Progenitor cell of endocrine pancreas (in vitro differentiated cells): ENCODE measurements at regions not wholly inside any gene's neighbourhood (a gene's known extent, or its start where the extent isn't known, plus 50 kb on each side); places are given as distances from the start of the nearest gene placed in this dataset.

ENCODE experiments used
- DNase-seq: peaks from one replicate; pipeline ENCODE4 v3.0.0; 2021; ENCODE audit warnings: low spot score; ENCODE audit not compliant: unreplicated experiment
- H3K27ac Mint-ChIP-seq: 2 replicates; pipeline ENCODE4 v1.8.0; 2021; ENCODE audit warnings: mild to moderate bottlenecking, moderate library complexity, mixed read lengths
- H3K27me3 Mint-ChIP-seq: 2 replicates; pipeline ENCODE4 v1.8.0; 2021; ENCODE audit warnings: mixed read lengths
- H3K36me3 Mint-ChIP-seq: 2 replicates; pipeline ENCODE4 v1.8.0; 2022; ENCODE audit warnings: mixed read lengths; ENCODE audit not compliant: insufficient read depth
- H3K4me1 Mint-ChIP-seq: 2 replicates; pipeline ENCODE4 v1.8.0; 2021; ENCODE audit warnings: low read depth, mixed read lengths
- H3K4me3 Mint-ChIP-seq: 2 replicates; pipeline ENCODE4 v1.8.0; 2021; ENCODE audit warnings: low read depth, mild to moderate bottlenecking, moderate library complexity, mixed read lengths
- H3K9me3 Mint-ChIP-seq: 2 replicates; pipeline ENCODE4 v1.8.0; 2021; ENCODE audit warnings: low read depth, mixed read lengths
- CTCF ChIP-seq: fragments of 200-600 bp; sonication (generic); IDR thresholded peaks from one replicate; pipeline ENCODE4 v1.5.0; 2021; ENCODE audit warnings: antibody characterized with exemption, mild to moderate bottlenecking; ENCODE audit not compliant: unreplicated experiment

DNA sequence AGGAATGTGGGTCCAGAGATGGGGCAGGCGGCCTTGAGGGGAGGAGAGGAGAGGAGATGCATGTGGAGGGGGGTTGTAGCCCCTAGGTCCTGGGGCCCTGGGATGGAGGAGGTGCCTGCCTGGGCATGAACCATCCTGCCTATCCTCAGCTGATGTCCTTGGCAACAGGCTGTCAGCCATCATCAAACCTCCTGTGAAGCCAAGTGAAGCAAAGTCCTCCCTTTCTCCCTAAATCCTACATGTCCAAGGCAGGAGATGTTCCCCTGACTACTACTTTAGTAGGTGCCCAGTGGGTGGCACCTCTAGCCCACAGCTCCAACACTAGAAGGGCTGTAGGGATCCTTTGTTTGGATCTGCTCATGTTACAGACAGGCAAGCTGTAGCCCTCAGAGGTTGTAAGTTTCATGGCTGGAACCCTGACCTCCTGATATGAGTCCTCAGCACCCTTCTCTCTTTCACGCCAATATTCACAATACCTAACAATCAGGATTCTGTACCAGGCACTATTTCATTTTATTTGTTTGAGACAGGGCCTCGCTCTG, 66.6 kb upstream of the SYPL1 start:
- Mint-ChIP-seq H3K36me3 (no peaks in the 10 kb centered on the region), H3K9me3 (no peaks in the 10 kb centered on the region), H3K4me3 (no peak overlapping the region), H3K27me3 (peaks cover 31% of the 10 kb centered on the region), H3K4me1 (peaks cover 3% of the 10 kb centered on the region), H3K27ac (no peak overlapping the region)
- TF ChIP-seq CTCF = no peak
- DNase-seq = no peak

DNA sequence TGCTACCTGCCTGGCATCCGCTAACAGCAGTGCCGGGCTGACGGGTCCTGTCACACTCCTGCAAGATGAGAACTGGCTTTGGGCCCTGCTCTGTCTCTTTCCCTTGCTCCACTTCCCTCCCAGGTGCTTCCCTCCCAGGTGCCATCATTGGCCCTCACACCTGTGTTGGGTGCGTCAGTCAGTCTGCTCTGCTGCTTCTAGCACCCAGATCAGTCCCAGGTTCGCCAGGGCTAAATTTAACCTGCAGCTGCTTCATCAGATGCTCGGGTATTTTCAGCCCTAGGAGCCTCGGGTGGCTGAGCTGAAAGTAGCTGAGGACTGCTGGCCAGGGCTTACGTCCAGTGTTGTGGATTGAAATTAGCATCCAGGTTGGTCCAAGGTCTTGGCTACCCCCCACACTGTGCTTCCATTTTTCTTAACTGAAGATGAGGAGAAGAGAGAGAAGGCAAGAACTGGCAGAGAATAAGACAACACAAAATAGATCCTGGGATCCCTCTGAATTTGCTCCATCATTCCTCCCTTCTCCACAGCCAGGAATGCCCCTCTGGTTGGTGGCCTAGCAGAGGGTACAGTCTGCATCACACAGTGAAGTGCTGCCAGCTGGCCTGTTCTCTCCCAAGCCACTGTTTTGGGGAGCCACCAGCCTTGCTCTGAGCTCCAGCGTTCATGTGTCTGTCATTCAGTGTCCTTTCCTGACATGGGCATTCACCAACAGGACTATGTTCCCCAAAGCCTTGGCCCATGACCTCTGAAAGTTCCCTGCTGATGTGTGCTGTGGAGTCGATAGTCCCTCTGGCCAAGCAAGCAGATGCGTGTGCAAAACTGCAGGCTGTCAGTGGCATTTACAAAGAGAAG, 65.9 kb upstream of the SYPL1 start:
- Mint-ChIP-seq H3K4me1 (peaks cover 3% of the 10 kb centered on the region), H3K36me3 (no peaks in the 10 kb centered on the region), H3K4me3 (no peak overlapping the region), H3K27me3 (peaks cover 31% of the 10 kb centered on the region), H3K27ac (no peak overlapping the region), H3K9me3 (no peaks in the 10 kb centered on the region)
- TF ChIP-seq CTCF = no peak
- DNase-seq = no peak

DNA sequence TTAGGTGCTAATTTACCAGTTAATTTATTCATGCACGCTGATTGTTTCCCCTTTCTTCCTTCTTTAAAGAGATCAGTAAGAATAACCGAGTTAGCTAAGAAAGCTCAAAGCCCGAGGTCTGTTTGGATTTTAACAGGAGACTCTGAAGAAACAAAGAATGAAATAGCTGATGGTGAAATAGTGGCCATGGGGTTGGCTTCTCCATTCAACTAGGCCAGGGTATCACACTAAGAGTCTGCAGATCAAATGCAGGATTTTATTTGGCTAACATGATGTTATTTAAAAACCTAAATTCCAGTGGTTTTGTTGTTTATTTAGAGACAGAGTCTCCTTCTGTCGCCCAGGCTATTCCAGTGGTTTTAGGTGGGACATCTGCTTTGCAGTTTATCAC, 65.2 kb upstream of the SYPL1 start:
- Mint-ChIP-seq H3K4me3 (no peak overlapping the region), H3K36me3 (no peaks in the 10 kb centered on the region), H3K27ac (no peak overlapping the region), H3K4me1 (peaks cover 3% of the 10 kb centered on the region), H3K27me3 (peaks cover 31% of the 10 kb centered on the region), H3K9me3 (no peaks in the 10 kb centered on the region)
- no peak for TF ChIP-seq CTCF
- no peak for DNase-seq

GRCh38 chr7:106176414-106177299, 64.5 kb upstream of the SYPL1 start:
- peak; percentile 81 for DNase-seq
- Mint-ChIP-seq H3K9me3 (no peaks in the 10 kb centered on the region), H3K36me3 (no peaks in the 10 kb centered on the region), H3K4me3 (no peak overlapping the region), H3K27me3 (peaks cover 31% of the 10 kb centered on the region), H3K27ac (no peak overlapping the region), H3K4me1 (peaks cover 3% of the 10 kb centered on the region)
- peak; percentile 96 for TF ChIP-seq CTCF

- no peaks in the 10 kb centered on the region for H3K36me3 Mint-ChIP-seq
- H3K4me3 Mint-ChIP-seq = no peak overlapping the region
- peaks cover 27% of the 10 kb centered on the region for H3K27me3 Mint-ChIP-seq
- no peaks in the 10 kb centered on the region for H3K9me3 Mint-ChIP-seq
- TF ChIP-seq CTCF = no peak
- H3K27ac Mint-ChIP-seq = no peak overlapping the region
- DNase-seq = no peak
- peaks cover 3% of the 10 kb centered on the region for H3K4me1 Mint-ChIP-seq
Measured at GRCh38 chr7:106175507-106175906, 63.4 kb upstream of the SYPL1 start.
